ENCODE measurements at regions not wholly inside any gene's neighbourhood (a gene's known extent, or its start where the extent isn't known, plus 50 kb on each side); places are given as distances from the start of the nearest gene placed in this dataset.

DNA sequence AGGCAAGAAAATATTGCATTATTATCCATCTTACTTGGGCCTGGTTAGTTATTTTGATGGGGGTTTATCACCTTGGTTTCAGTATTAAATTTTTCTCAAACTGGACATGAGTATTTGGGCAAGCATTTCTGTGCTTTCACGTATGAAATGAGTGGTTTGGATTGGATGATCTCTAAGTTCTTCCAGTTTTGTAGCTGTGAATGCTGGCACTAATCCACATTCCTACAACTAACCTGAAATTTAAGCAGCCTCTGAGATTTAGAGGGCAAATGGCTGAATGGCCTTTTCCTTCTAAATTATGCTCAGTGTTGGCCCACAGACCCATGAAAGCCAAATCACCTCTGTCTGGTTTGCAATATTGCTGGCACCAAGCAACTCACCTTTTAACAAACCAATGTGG is 475.0 kb upstream of the B3GALT2 start (continued):
- TF ChIP-seq ELK1 (IDR thresholded peaks at IDR 0.05; ENCODE audit: low read depth, low read length) (no peak), EP300 (IDR thresholded peaks at IDR 0.05; ENCODE audit: borderline replicate concordance in 1 of 2, control insufficient read depth in 1 of 2, low read depth in 2 of 2, low read length in 2 of 2) (no peak), CBX3 (IDR thresholded peaks at IDR 0.05; ENCODE audit: borderline replicate concordance, low read depth) (no peak), CTCF (IDR thresholded peaks at IDR 0.05 in 2 of 3, conservative IDR thresholded peaks at IDR 0.05 in 1 of 3; ENCODE audit: control insufficient read depth in 2 of 3, extremely low read depth in 1 of 3, insufficient read depth in 1 of 3, low read depth in 3 of 3, low read length in 3 of 3) (no peak), ZNF384 (IDR thresholded peaks at IDR 0.05; ENCODE audit: borderline replicate concordance, low read depth, low read length) (no peak), CHD4 (IDR thresholded peaks at IDR 0.05) (no peak), SREBF2 (IDR thresholded peaks at IDR 0.05; ENCODE audit: low read length) (no peak), TAF1 (IDR thresholded peaks at IDR 0.05; ENCODE audit: borderline replicate concordance, low read depth, low read length) (no peak), CBX5 (IDR thresholded peaks at IDR 0.05; ENCODE audit: low read depth) (no peak), CHD1 (IDR thresholded peaks at IDR 0.05; ENCODE audit: low read depth, low read length) (no peak), SMARCA5 (IDR thresholded peaks at IDR 0.05) (no peak)

DNA sequence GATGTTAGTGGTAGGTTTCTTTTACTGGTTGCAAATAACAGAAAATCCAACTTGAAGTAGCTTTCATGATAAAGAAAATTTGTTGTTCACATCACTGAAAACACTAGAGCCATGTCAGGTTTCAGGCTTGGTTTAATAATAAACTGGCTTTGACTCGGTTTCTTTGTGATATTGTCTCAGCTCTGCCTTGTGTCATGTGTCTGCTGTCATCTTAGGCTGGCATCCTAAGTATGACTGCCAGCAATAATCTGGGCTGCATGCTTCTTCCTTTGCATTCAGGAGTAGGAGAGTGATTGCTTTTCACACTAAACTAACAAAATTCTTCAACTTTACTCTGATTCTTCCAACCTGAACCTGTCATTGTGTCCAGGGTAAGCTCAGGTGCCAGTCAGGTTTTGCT is 474.0 kb upstream of the B3GALT2 start:
- no TSS peak for BruUV-seq (replicated peaks)
- H3K79me2 ChIP-seq (ENCODE audit: control insufficient read depth, insufficient read depth, low read length), result no peaks in the 10 kb centered on the region
- FAIRE-seq (no peak), DNase-seq (ENCODE audit: low read depth, low spot score) (no peak), ATAC-seq (no peak)
- no peak overlapping the region for H3K4me3 ChIP-seq
- 0% methylated on average over 1 of the region's 1 CpG for whole genome bisulfite sequencing (ENCODE audit: insufficient coverage, insufficient replicate concordance, low lambda C conversion rate, missing lambda C conversion rate)
- in situ Hi-C loops (cut with MboI), result no loop called here
- ChIA-PET SMC1A (ENCODE audit: uncharacterized antibody, unreplicated experiment) (interaction anchor here (1.0 kb wide), 1 partner anchor 15 kb away, joined by 3 read pairs; no protein-coding TSS in a partner anchor), CTCF (no interaction called here), RAD21 (ENCODE audit: unreplicated experiment) (no interaction called here), POLR2A (no interaction called here)
- H3K9ac ChIP-seq (ENCODE audit: control insufficient read depth, insufficient read depth, low read length), result no peak overlapping the region
- TF ChIP-seq IRF4 (IDR thresholded peaks at IDR 0.05; ENCODE audit: low read depth, low read length) (no peak), CTCF (IDR thresholded peaks at IDR 0.05 in 2 of 3, conservative IDR thresholded peaks at IDR 0.05 in 1 of 3; ENCODE audit: control insufficient read depth in 2 of 3, extremely low read depth in 1 of 3, insufficient read depth in 1 of 3, low read depth in 3 of 3, low read length in 3 of 3) (no peak), ZNF207 (IDR thresholded peaks at IDR 0.05; ENCODE audit: borderline replicate concordance) (no peak), REST (IDR thresholded peaks at IDR 0.05; ENCODE audit: low read depth, low read length) (no peak), CHD1 (IDR thresholded peaks at IDR 0.05; ENCODE audit: low read depth, low read length) (no peak), IKZF1 (conservative IDR thresholded peaks at IDR 0.05) (no peak)
- intact Hi-C loops (cut with micrococcal nuclease; ENCODE audit: unreplicated experiment), result no loop called here
- H3K27ac ChIP-seq (ENCODE audit: control insufficient read depth, insufficient read depth), result no peak overlapping the region
- no peaks in the 10 kb centered on the region for H3K9me3 ChIP-seq (replicated peaks; ENCODE audit: control insufficient read depth, insufficient read depth, low read length)
- H3K36me3 ChIP-seq (ENCODE audit: control insufficient read depth in 2 of 2, insufficient read depth in 2 of 2, low read length in 1 of 2), result no peaks in the 10 kb centered on the region
- no peak overlapping the region for H2AFZ ChIP-seq (ENCODE audit: control insufficient read depth, low read depth, low read length)
- H3K4me2 ChIP-seq (ENCODE audit: control insufficient read depth, insufficient read depth), result no peak overlapping the region
- no peaks in the 10 kb centered on the region for H4K20me1 ChIP-seq (ENCODE audit: control insufficient read depth, insufficient read depth)
- H3K4me1 ChIP-seq (ENCODE audit: control insufficient read depth, insufficient read depth, low read length), result no peaks in the 10 kb centered on the region
- H3K27me3 ChIP-seq (replicated peaks in 1 of 2; ENCODE audit: control insufficient read depth in 2 of 2, insufficient read depth in 2 of 2, low read length in 1 of 2), result no peaks in the 10 kb centered on the region
